Hematopoietic multipotent progenitor cell treated with erythropoietin and hydrocortisone succinate and interleukin-3 and kit ligand, for 8 days (in vitro differentiated cells): ENCODE measurements at regions not wholly inside any gene's neighbourhood (a gene's known extent, or its start where the extent isn't known, plus 50 kb on each side); places are given as distances from the start of the nearest gene placed in this dataset.
"Not testable (repeated sequence)": the region's sequence is repeated elsewhere in the genome, so short reads cannot be mapped to it uniquely, and the experiment has no call there.

ENCODE experiments used
- DNase-seq: peaks from one replicate; pipeline ENCODE4 v3.0.0-alpha.2; 2015

GRCh38 chr12:58673021-58673420, 247.3 kb downstream of the LRIG3 start:
- DNase-seq, result no peak

DNA sequence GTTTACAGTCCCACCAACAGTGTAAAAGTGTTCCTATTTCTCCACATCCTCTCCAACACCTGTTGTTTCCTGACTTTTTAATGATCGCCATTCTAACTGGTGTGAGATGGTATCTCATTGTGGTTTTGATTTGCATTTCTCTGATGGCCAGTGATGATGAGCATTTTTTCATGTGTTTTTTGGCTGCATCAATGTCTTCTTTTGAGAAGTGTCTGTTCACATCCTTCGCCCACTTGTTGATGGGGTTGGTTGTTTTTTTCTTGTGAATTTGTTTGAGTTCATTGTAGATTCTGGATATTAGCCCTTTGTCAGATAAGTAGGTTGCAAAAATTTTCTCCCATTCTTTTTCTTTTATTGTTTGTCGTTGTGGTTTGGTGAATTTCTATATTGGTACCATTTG, 242.5 kb downstream of the LRIG3 start:
- not testable (repeated sequence) for DNase-seq

GRCh38 chr12:58678753-58679152, 241.6 kb downstream of the LRIG3 start:
- DNase-seq, result no peak

DNA sequence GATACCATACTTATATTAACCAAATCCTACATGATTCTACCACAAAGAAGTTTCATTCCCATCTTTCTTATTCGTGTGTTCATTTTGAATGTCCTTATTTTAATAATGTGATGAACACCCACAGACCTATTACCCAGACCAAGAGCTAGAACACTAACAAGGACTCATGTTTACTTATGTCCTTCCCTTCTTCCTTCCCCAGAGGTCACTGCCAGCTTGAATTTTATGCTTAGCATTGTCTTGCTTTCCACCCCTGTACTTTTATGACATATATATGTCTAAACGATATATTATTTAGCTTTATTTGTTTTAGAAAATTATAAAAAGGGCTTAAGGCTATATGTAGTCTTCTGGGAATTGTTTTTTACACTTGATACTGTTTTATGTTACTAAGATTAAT, 238.6 kb downstream of the LRIG3 start:
- no peak for DNase-seq

- DNase-seq, result no peak
Observed at GRCh38 chr12:58695263-58695662, 225.0 kb downstream of the LRIG3 start.

- DNase-seq, result no peak
Observed at GRCh38 chr12:58701536-58701935, 218.8 kb downstream of the LRIG3 start.

- DNase-seq, result no peak
Observed at GRCh38 chr12:58703866-58704265, 216.4 kb downstream of the LRIG3 start.

GRCh38 chr12:58704770-58705169, 215.5 kb downstream of the LRIG3 start:
- not testable (repeated sequence) for DNase-seq

DNA sequence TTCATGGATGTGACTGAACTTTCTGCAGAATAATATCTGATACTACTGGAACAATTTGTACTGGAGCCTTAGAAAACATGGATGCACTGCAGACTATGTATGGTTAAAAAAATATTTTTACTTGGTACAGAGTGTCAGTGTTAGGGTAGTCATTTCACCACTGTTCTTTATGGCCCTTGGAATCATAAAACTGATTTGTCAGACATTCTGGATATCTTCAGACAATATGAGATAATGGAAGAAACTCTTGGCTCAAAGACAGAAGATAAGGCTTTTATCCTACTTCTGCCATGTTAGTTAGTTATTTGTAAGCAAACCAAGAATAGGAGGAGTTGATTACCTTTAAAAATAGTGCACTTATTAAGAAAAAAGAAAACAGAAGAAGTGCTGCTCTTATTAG, 209.4 kb downstream of the LRIG3 start:
- no peak for DNase-seq

DNA sequence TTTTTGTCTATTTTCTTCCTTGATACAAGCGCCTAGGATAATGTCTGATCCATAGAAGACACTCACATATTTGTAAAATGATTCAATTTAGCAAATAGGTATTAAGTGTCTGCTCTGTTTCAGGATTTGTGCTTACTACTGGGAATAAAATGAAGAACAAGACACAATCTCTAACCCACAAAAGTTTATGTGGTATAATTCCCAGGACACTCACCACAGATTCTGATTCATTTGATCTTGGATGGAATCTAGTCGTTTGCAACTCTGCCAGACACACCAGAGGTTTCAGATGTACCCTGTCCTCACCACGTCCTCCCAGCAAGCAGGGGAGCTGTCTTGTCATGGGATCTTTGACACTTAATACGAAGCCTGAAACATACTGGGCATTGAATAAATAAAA, 208.3 kb downstream of the LRIG3 start:
- DNase-seq, result no peak

DNA sequence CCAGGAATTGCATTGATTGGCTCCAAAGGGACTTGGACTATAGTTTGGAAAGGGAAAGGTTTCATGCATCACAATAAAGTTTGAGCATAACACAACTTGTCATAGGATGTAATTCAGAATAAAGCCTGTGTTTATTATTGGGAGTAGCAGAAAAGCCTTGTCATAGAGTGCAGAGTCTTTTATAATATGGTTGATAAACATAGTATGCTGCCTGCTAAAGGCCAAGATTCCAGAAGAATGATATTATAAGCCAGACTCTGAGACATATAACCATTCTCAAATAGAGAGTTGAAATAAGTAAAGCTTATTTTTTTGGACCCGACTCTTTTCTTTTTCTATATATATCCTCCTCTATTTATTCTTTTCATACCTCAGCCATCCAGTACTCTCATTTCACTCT, 207.3 kb downstream of the LRIG3 start:
- no peak for DNase-seq

DNA sequence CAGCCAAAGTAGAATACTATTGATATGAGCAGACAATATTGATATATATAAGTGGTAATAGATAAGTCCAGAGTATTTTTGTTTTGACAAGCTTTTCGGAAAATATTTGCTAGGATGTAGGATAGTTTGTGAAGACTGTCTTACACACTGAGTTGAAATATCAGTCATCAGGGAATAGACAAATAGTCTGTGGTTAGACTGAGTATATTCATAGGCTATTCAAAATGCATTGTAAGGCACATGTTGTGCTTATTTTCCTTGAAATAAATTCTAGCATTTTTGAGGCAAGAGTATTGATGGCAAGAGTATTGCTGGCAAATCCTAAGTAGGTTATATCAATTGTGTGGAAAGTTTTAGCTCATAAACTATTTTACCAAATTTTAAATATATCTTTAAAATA, 201.1 kb downstream of the LRIG3 start:
- no peak for DNase-seq

GRCh38 chr12:58720421-58720820, 199.9 kb downstream of the LRIG3 start:
- DNase-seq, result no peak

- DNase-seq, result no peak
Observed at GRCh38 chr12:58725400-58726105, 194.8 kb downstream of the LRIG3 start.

DNA sequence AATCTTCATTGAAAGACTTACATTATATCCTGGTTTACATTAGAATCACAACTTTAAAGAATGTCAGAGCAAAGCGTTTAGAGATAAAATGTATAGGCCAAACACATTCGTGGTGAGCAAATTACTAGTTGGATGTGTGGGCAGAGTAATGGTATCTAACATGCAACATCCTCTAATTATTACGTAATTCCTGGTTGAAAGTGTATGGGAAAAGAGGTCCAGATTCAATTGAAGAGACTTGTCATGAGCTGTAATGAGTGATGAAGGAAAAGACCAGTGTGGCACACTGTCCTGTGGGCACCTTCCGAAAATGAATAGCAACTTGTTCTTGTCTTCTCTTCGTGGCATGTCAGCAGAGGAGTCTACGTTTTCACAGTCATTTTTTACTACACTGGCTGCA, 192.8 kb downstream of the LRIG3 start:
- DNase-seq, result no peak

GRCh38 chr12:58728397-58728796, 191.9 kb downstream of the LRIG3 start:
- DNase-seq, result no peak

GRCh38 chr12:58731096-58731495, 189.2 kb downstream of the LRIG3 start:
- no peak for DNase-seq

DNA sequence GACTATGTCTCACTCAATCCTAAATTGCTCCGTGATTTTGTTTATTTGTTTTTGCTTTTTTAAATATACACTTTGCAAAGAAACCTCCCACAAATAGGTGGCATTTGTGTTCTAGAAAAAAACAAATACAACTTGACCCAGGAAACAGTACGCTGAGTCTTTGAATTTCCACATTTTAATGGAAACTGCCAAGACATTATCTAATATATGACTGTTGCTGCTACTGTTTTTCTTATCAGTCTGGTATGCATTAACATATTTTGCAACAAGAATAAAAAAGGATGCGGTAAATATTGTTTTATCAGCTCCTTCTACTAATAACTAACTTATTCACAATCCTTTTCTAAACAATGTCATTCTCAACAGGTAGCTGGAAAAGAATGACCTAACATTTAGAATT, 187.4 kb downstream of the LRIG3 start:
- DNase-seq, result no peak

- no peak for DNase-seq
Observed at GRCh38 chr12:58741226-58741625, 179.1 kb downstream of the LRIG3 start.

- no peak for DNase-seq
Observed at GRCh38 chr12:58745348-58746125, 174.8 kb downstream of the LRIG3 start.

GRCh38 chr12:58747533-58747932, 172.8 kb downstream of the LRIG3 start:
- DNase-seq, result no peak

- no peak for DNase-seq
Observed at GRCh38 chr12:58750484-58750883, 169.8 kb downstream of the LRIG3 start.

DNA sequence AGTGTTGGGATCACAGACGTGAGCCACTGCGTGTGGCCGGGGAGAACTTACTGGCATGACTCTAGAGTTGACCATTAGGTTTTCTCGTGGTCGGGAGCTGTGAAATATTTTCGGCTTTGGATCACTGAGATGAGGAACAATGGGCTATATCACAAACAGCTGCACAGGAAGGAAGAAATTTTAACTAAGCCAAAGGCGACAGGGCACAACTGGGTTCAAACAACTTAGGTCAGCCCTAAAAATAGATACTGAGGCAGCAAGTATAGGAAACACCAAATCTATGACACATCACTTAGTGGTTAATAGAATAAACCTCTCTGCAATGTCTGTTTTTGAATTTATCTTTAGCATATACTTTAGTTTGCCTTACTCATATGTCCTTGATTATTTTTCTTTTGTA, 162.9 kb downstream of the LRIG3 start:
- no peak for DNase-seq

GRCh38 chr12:58759745-58760144, 160.6 kb downstream of the LRIG3 start:
- not testable (repeated sequence) for DNase-seq

DNA sequence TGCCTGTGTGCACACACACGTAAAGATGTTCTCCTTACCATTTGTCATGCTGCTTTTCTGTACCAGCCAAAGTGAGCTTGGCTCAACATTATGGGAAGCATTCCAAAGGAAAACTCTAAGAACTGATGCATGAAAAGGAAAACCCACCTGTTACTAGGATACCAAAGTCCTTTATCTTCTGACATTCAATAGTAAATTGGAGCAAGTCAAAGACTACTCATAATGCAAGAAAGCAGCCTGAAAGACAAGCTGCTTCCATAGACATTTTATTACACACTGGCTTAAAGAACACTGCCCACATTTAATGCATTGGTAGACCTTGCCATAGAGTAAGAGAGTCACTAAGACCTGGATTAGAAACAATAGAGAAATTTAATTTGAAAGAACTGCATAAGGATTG, 159.0 kb downstream of the LRIG3 start:
- DNase-seq, result no peak
